Natural killer cell treated with Interleukin-12 subunit alpha and Interleukin-12 subunit beta and Interleukin-15 and Interleukin-18, amount 100 ng/mL, for 72 hours (primary cell): ENCODE measurements at regions not wholly inside any gene's neighbourhood (a gene's known extent, or its start where the extent isn't known, plus 50 kb on each side); places are given as distances from the start of the nearest gene placed in this dataset.

Experiments used
- ATAC-seq, 2 donors: fragments of 150-1000 bp; cut with Tn5 transposase in 1 of 2; sonication (Bioruptor Pico), chemical (Tn5 transposase) in 1 of 2; 2 replicates each; pipeline ENCODE4 v1.10.0; 2021
- DNase-seq: peaks from one replicate; pipeline ENCODE4 v3.0.0; 2022; ENCODE audit warnings: low spot score
- H3K27ac Mint-ChIP-seq, 2 donors: 1 replicate in 1 of 2; 2 replicates in 1 of 2; pipeline ENCODE4 v1.8.0; 2022; ENCODE audit warnings: mixed read lengths in 2 of 2, mild to moderate bottlenecking in 1 of 2, moderate library complexity in 1 of 2
- H3K27me3 Mint-ChIP-seq, 2 donors: 1 replicate in 1 of 2; 2 replicates in 1 of 2; pipeline ENCODE4 v1.8.0; 2022; ENCODE audit warnings: mixed read lengths in 2 of 2
- H3K36me3 Mint-ChIP-seq: one replicate; pipeline ENCODE4 v1.8.0; 2022; ENCODE audit warnings: mixed read lengths
- H3K4me1 Mint-ChIP-seq, 2 donors: 1 replicate in 1 of 2; 2 replicates in 1 of 2; pipeline ENCODE4 v1.8.0; 2022; ENCODE audit warnings: low read depth in 2 of 2, mixed read lengths in 2 of 2, mild to moderate bottlenecking in 1 of 2
- H3K4me3 Mint-ChIP-seq: one replicate; pipeline ENCODE4 v1.8.0; 2022; ENCODE audit warnings: mixed read lengths
- H3K9me3 Mint-ChIP-seq: 2 replicates; pipeline ENCODE4 v1.8.0; 2022; ENCODE audit warnings: mixed read lengths

DNA sequence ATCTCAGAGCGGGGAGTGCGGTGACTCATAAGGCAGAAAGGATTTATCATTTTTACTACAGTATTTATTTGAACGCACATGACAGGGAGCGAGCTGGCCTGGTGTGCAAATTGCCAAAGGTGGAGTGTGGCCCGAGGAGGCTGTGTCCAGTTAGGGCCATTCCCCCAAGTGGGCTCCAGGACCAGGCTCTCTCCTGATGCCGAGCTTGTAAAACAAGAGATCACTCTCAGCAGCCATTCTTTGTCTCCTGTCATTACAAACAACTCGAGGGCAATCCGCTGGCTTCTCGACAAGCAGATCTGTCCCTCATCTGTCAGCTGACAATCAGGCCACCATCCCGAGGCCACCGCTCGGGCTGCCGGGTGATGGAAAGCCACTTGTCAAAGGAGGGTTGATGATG, 418.9 kb downstream of the ZNF536 start:
- ATAC-seq = no peak
- Mint-ChIP-seq H3K9me3 (no peaks in the 10 kb centered on the region), H3K27ac (no peak overlapping the region), H3K36me3 (no peaks in the 10 kb centered on the region), H3K4me1 (no peaks in the 10 kb centered on the region), H3K4me3 (no peak overlapping the region), H3K27me3 (peaks cover 14 to 18% of the 10 kb centered on the region in 2 donors)
- DNase-seq = no peak

GRCh38 chr19:30790056-30790680, 418.0 kb downstream of the ZNF536 start:
- Mint-ChIP-seq H3K4me3 (no peak overlapping the region), H3K9me3 (no peaks in the 10 kb centered on the region), H3K27me3 (peaks cover 16 to 19% of the 10 kb centered on the region in 2 donors), H3K4me1 (peaks cover 0 to 3% of the 10 kb centered on the region in 2 donors), H3K27ac (no peak overlapping the region), H3K36me3 (no peaks in the 10 kb centered on the region)
- ATAC-seq (no peak), DNase-seq (no peak)

GRCh38 chr19:30788105-30788765, 416.1 kb downstream of the ZNF536 start:
- Mint-ChIP-seq H3K4me1 (peaks cover 0 to 3% of the 10 kb centered on the region in 2 donors), H3K36me3 (no peaks in the 10 kb centered on the region), H3K27ac (no peak overlapping the region), H3K4me3 (no peak overlapping the region), H3K27me3 (peaks cover 16 to 17% of the 10 kb centered on the region in 2 donors), H3K9me3 (no peaks in the 10 kb centered on the region)
- no peak for DNase-seq
- ATAC-seq = no peak

GRCh38 chr19:30785458-30786137, 413.4 kb downstream of the ZNF536 start:
- H3K36me3 Mint-ChIP-seq = no peaks in the 10 kb centered on the region
- H3K9me3 Mint-ChIP-seq = no peaks in the 10 kb centered on the region
- H3K27me3 Mint-ChIP-seq = peaks cover 16 to 17% of the 10 kb centered on the region in 2 donors
- H3K27ac Mint-ChIP-seq = no peak overlapping the region
- ATAC-seq (no peak), DNase-seq (no peak)
- peaks cover 0 to 3% of the 10 kb centered on the region in 2 donors for H3K4me1 Mint-ChIP-seq
- H3K4me3 Mint-ChIP-seq = no peak overlapping the region

DNA sequence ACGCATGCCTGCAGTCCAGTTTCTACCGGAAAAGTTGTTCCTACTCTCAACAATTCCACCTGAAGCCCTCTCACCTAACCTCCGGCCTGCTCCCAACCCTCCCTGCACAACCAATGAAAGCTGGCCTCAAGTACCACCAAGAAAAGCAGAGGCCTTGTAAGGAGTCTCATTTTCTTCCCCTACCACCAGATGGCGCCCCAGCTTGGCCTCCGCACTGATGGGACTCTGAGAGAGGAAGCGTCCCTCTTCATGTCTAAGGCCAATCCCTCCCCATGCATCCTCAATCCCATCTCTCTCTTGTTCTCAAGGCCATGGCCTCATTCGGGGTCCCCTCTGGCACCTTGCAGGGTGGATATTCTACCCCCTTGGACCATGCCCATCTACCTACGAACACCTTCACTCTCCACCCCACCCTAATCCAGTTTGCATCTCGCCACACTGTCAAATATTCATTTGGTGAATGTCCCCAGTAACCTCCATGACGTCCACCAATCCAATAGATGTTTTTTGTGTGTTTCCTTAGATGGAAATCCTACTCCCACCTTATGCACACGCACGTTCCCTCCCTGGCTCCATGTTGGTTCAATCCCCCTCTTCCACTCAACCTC, 412.8 kb downstream of the ZNF536 start:
- H3K4me1 Mint-ChIP-seq = peaks cover 0 to 3% of the 10 kb centered on the region in 2 donors
- H3K36me3 Mint-ChIP-seq = no peaks in the 10 kb centered on the region
- no peaks in the 10 kb centered on the region for H3K9me3 Mint-ChIP-seq
- H3K27ac Mint-ChIP-seq = no peak overlapping the region
- DNase-seq = peak; percentile 69
- peaks cover 16 to 17% of the 10 kb centered on the region in 2 donors for H3K27me3 Mint-ChIP-seq
- ATAC-seq = peak; percentile 36 to 65
- no peak overlapping the region for H3K4me3 Mint-ChIP-seq

GRCh38 chr19:30783936-30784335, 411.8 kb downstream of the ZNF536 start:
- Mint-ChIP-seq H3K36me3 (no peaks in the 10 kb centered on the region), H3K27ac (no peak overlapping the region), H3K4me1 (peaks cover 0 to 3% of the 10 kb centered on the region in 2 donors), H3K9me3 (no peaks in the 10 kb centered on the region), H3K4me3 (no peak overlapping the region), H3K27me3 (peaks cover 16 to 17% of the 10 kb centered on the region in 2 donors)
- DNase-seq (no peak), ATAC-seq (peak in 1 of 2 donors; percentile 8)

GRCh38 chr19:30783212-30783611, 411.0 kb downstream of the ZNF536 start:
- H3K36me3 Mint-ChIP-seq = no peaks in the 10 kb centered on the region
- no peak for ATAC-seq
- H3K27me3 Mint-ChIP-seq = peaks cover 16 to 21% of the 10 kb centered on the region in 2 donors
- no peak overlapping the region for H3K27ac Mint-ChIP-seq
- DNase-seq = no peak
- H3K4me3 Mint-ChIP-seq = no peak overlapping the region
- H3K9me3 Mint-ChIP-seq = no peaks in the 10 kb centered on the region
- peaks cover 0 to 3% of the 10 kb centered on the region in 2 donors for H3K4me1 Mint-ChIP-seq

- no peak for DNase-seq
- Mint-ChIP-seq H3K27ac (no peak overlapping the region), H3K4me1 (peaks cover 0 to 3% of the 10 kb centered on the region in 2 donors), H3K4me3 (no peak overlapping the region), H3K9me3 (no peaks in the 10 kb centered on the region), H3K36me3 (no peaks in the 10 kb centered on the region), H3K27me3 (peaks cover 16 to 21% of the 10 kb centered on the region in 2 donors)
- no peak for ATAC-seq
Observed at GRCh38 chr19:30781519-30781918, 409.3 kb downstream of the ZNF536 start.

GRCh38 chr19:30781047-30781446, 408.9 kb downstream of the ZNF536 start:
- H3K4me1 Mint-ChIP-seq = peaks cover 0 to 3% of the 10 kb centered on the region in 2 donors
- H3K9me3 Mint-ChIP-seq = no peaks in the 10 kb centered on the region
- peaks cover 16 to 17% of the 10 kb centered on the region in 2 donors for H3K27me3 Mint-ChIP-seq
- ATAC-seq (no peak), DNase-seq (no peak)
- H3K27ac Mint-ChIP-seq = no peak overlapping the region
- no peaks in the 10 kb centered on the region for H3K36me3 Mint-ChIP-seq
- H3K4me3 Mint-ChIP-seq = no peak overlapping the region

GRCh38 chr19:30780456-30780855, 408.3 kb downstream of the ZNF536 start:
- no peaks in the 10 kb centered on the region for H3K9me3 Mint-ChIP-seq
- no peaks in the 10 kb centered on the region for H3K36me3 Mint-ChIP-seq
- H3K27ac Mint-ChIP-seq = no peak overlapping the region
- H3K4me1 Mint-ChIP-seq = peaks cover 0 to 2% of the 10 kb centered on the region in 2 donors
- DNase-seq = no peak
- peaks cover 15 to 18% of the 10 kb centered on the region in 2 donors for H3K27me3 Mint-ChIP-seq
- no peak for ATAC-seq
- no peak overlapping the region for H3K4me3 Mint-ChIP-seq

GRCh38 chr19:30780032-30780431, 407.8 kb downstream of the ZNF536 start:
- ATAC-seq = no peak
- no peak overlapping the region for H3K4me3 Mint-ChIP-seq
- H3K9me3 Mint-ChIP-seq = no peaks in the 10 kb centered on the region
- no peak overlapping the region for H3K27ac Mint-ChIP-seq
- peaks cover 11 to 14% of the 10 kb centered on the region in 2 donors for H3K27me3 Mint-ChIP-seq
- H3K36me3 Mint-ChIP-seq = no peaks in the 10 kb centered on the region
- DNase-seq = no peak
- H3K4me1 Mint-ChIP-seq = no peaks in the 10 kb centered on the region

- no peaks in the 10 kb centered on the region for H3K4me1 Mint-ChIP-seq
- ATAC-seq (no peak), DNase-seq (no peak)
- H3K36me3 Mint-ChIP-seq = no peaks in the 10 kb centered on the region
- H3K4me3 Mint-ChIP-seq = no peak overlapping the region
- peaks cover 7 to 10% of the 10 kb centered on the region in 2 donors for H3K27me3 Mint-ChIP-seq
- no peak overlapping the region for H3K27ac Mint-ChIP-seq
- no peaks in the 10 kb centered on the region for H3K9me3 Mint-ChIP-seq
Observed at GRCh38 chr19:30778961-30779715, 407.0 kb downstream of the ZNF536 start.

- Mint-ChIP-seq H3K4me1 (no peaks in the 10 kb centered on the region), H3K27ac (no peak overlapping the region), H3K4me3 (no peak overlapping the region), H3K27me3 (peaks cover 7 to 18% of the 10 kb centered on the region in 2 donors), H3K36me3 (no peaks in the 10 kb centered on the region), H3K9me3 (no peaks in the 10 kb centered on the region)
- ATAC-seq = no peak
- no peak for DNase-seq
Observed at GRCh38 chr19:30778061-30778460, 405.9 kb downstream of the ZNF536 start.
